Cardiac muscle cell (in vitro differentiated cells and primary cell): ENCODE measurements at regions not wholly inside any gene's neighbourhood (a gene's known extent, or its start where the extent isn't known, plus 50 kb on each side); places are given as distances from the start of the nearest gene placed in this dataset.
"Not testable (repeated sequence)": the region's sequence is repeated elsewhere in the genome, so short reads cannot be mapped to it uniquely, and the experiment has no call there.

Experiments
- DNase-seq, 2 donors: peaks; one replicate each; pipeline versions ENCODE4 v3.0.0 to v3.0.0-alpha.2; 2010 to 2017; ENCODE audit warnings: low read depth in 1 of 2, low spot score in 1 of 2
- H3K27ac ChIP-seq: fragments of 200-600 bp; sonication (generic); 2 replicates; pipeline ENCODE4 v1.5.1; 2016
- H3K27me3 ChIP-seq: fragments of 200-600 bp; sonication (generic); 2 replicates; pipeline ENCODE4 v1.6.0; 2016; ENCODE audit warnings: control low read depth
- H3K36me3 ChIP-seq: fragments of 200-600 bp; sonication (generic); 2 replicates; pipeline ENCODE4 v1.5.1; 2016; ENCODE audit warnings: control low read depth
- H3K4me1 ChIP-seq: fragments of 200-600 bp; sonication (generic); 2 replicates; pipeline ENCODE4 v1.8.1; 2017; ENCODE audit warnings: low read depth, mild to moderate bottlenecking, mixed run types
- H3K4me3 ChIP-seq: fragments of 200-600 bp; sonication (generic); 2 replicates; pipeline ENCODE4 v1.5.1; 2016; ENCODE audit warnings: mild to moderate bottlenecking
- H3K9me3 ChIP-seq: fragments of 200-600 bp; sonication (generic); 2 replicates; pipeline ENCODE4 v1.5.1; 2017; ENCODE audit warnings: low read depth, mild to moderate bottlenecking, control low read depth
- CTCF ChIP-seq: IDR thresholded peaks from 2 replicates; pipeline ENCODE4 v1.5.1; 2012; ENCODE audit warnings: low read depth, mild to moderate bottlenecking, low read length

DNA sequence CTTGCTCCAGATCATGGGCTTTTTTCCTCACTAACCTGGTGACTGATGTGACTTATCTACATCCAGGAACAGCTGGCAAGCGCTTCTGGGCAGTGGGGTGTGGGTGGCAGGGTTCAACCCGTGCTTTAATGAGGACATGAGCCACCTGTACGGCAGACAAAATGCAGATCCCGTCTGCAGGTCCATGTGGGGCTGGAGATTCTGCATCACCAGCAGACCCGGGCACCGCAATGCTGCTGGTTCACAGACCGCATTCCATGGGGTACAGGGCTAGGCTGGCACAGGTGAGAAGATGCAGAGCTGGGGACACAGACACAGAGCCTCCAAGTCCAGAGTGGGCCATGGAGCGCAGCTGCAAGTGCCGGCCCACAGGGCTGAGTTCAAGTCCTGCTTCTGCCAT, 204.0 kb downstream of the LAT start:
- not testable (repeated sequence) for H3K27me3 ChIP-seq, H3K9me3 ChIP-seq, DNase-seq, H3K4me1 ChIP-seq, H3K36me3 ChIP-seq, H3K4me3 ChIP-seq, H3K27ac ChIP-seq

- peak in 1 of 2 donors; percentile 61 for DNase-seq
- H3K4me1 ChIP-seq, H3K9me3 ChIP-seq, H3K27me3 ChIP-seq, H3K27ac ChIP-seq, H3K4me3 ChIP-seq, H3K36me3 ChIP-seq: not testable (repeated sequence)
These were observed 201.7 kb downstream of the LAT start for GRCh38 chr16:29186306-29187220.

GRCh38 chr16:29185872-29186271, 201.0 kb downstream of the LAT start:
- H3K4me3 ChIP-seq, H3K9me3 ChIP-seq, DNase-seq, H3K4me1 ChIP-seq, H3K36me3 ChIP-seq, H3K27ac ChIP-seq, H3K27me3 ChIP-seq: not testable (repeated sequence)

- not testable (repeated sequence) for H3K27ac ChIP-seq, H3K27me3 ChIP-seq, H3K9me3 ChIP-seq, H3K4me3 ChIP-seq, H3K4me1 ChIP-seq, H3K36me3 ChIP-seq
- DNase-seq, result peak in 1 of 2 donors; percentile 83
These were observed 200.0 kb downstream of the LAT start for GRCh38 chr16:29184738-29185438.

DNA sequence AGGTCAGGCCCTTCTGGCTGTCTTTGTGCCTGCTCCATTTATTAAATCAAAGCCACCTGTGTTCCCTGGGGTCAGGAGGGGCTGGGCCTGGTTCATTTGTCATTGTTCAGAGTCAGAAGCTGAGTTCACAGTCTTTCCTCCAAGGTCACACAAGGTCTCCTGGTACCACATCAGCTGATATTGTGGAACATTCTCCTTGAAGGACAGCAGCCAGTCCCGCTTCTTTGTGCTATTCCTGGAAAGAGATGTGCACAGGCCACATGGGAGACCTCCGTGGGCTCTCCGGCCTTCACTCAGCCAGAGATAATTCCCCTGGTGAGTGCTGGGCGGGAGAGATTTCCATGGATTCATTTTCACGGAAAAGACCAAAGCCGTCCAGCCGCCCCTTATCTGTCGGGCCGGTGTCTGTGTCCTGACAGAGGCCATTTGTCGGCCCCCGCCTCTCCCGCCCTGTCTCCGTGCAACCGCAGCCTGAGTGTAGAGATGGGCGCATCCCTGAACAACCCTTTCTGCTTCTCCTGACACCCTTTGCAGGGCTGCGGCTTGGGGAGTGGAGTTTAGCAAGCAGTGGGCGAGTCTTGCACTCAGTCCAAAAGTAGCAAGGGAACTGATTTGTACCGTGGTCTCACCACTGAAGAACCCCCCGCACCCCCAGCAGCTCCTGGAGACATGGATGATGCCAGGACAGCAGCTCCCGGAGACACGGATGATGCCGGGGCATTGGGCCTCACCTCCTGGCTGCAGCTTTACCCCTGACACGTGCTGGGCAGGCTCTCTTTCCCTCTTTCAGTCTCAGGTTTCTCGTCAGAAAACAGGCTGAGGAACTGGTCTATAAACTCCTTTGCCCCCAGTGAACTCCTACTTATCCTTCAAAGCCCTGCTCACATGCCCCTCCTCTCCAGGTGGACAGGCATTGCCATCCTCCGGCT, 198.4 kb downstream of the LAT start:
- H3K9me3 ChIP-seq, H3K4me1 ChIP-seq, DNase-seq, H3K27me3 ChIP-seq, H3K36me3 ChIP-seq, H3K4me3 ChIP-seq: not testable (repeated sequence)
- peak overlapping the region; percentile 41 for H3K27ac ChIP-seq

GRCh38 chr16:29182501-29182900, 197.6 kb downstream of the LAT start:
- TF ChIP-seq CTCF, result no peak
- no peaks in the 10 kb centered on the region for H3K27me3 ChIP-seq
- peak overlapping the region; percentile 41 for H3K27ac ChIP-seq
- H3K4me1 ChIP-seq, result peaks cover 11% of the 10 kb centered on the region
- DNase-seq, result no peak
- no peaks in the 10 kb centered on the region for H3K36me3 ChIP-seq
- no peak overlapping the region for H3K4me3 ChIP-seq
- H3K9me3 ChIP-seq, result no peaks in the 10 kb centered on the region

GRCh38 chr16:29181921-29182411, 197.1 kb downstream of the LAT start:
- H3K4me3 ChIP-seq, H3K27ac ChIP-seq, H3K36me3 ChIP-seq, H3K9me3 ChIP-seq, H3K27me3 ChIP-seq, DNase-seq: not testable (repeated sequence)
- peaks cover 14% of the 10 kb centered on the region for H3K4me1 ChIP-seq

- not testable (repeated sequence) for H3K9me3 ChIP-seq, DNase-seq, H3K4me3 ChIP-seq, H3K27ac ChIP-seq, H3K36me3 ChIP-seq, H3K27me3 ChIP-seq
- H3K4me1 ChIP-seq, result peaks cover 14% of the 10 kb centered on the region
These were observed 196.5 kb downstream of the LAT start for GRCh38 chr16:29181254-29181780.

- not testable (repeated sequence) for H3K4me3 ChIP-seq, H3K36me3 ChIP-seq, H3K27me3 ChIP-seq, H3K9me3 ChIP-seq, H3K27ac ChIP-seq, DNase-seq
- H3K4me1 ChIP-seq, result peaks cover 14% of the 10 kb centered on the region
These were observed 195.4 kb downstream of the LAT start for GRCh38 chr16:29180206-29180600.
